ENCODE measurements at regions not wholly inside any gene's neighbourhood (a gene's known extent, or its start where the extent isn't known, plus 50 kb on each side); places are given as distances from the start of the nearest gene placed in this dataset.

GRCh38 chr1:239718571-239718970 is 332.2 kb downstream of the CHRM3 start:
- Histone ChIP-seq H3K9me3 (ENCODE audit: control insufficient read depth, low read length) (no peaks in the 10 kb centered on the region), H3K27ac (ENCODE audit: insufficient read depth, low read depth, low read length, poor library complexity, severe bottlenecking) (no peak overlapping the region), H3K36me3 (ENCODE audit: control insufficient read depth, insufficient read depth, low read length) (no peaks in the 10 kb centered on the region), H3K27me3 (ENCODE audit: control insufficient read depth, insufficient read depth, low read length, poor library complexity, severe bottlenecking) (no peaks in the 10 kb centered on the region), H3K4me3 (ENCODE audit: insufficient read depth, low read depth, low read length) (no peak overlapping the region), H3K4me1 (ENCODE audit: control insufficient read depth, insufficient read depth, low read length) (no peaks in the 10 kb centered on the region)
- 93 to 100% methylated on average over 1 of the region's 1 CpG for WGBS, 2 experiments

- no peak overlapping the region for H3K27ac ChIP-seq (ENCODE audit: insufficient read depth, low read depth, low read length, poor library complexity, severe bottlenecking)
- no peaks in the 10 kb centered on the region for H3K9me3 ChIP-seq (ENCODE audit: control insufficient read depth, low read length)
- no peak overlapping the region for H3K4me3 ChIP-seq (ENCODE audit: insufficient read depth, low read depth, low read length)
- 95 to 97% methylated on average over 6 of the region's 6 CpGs for WGBS, 2 experiments
- no peaks in the 10 kb centered on the region for H3K27me3 ChIP-seq (ENCODE audit: control insufficient read depth, insufficient read depth, low read length, poor library complexity, severe bottlenecking)
- no peaks in the 10 kb centered on the region for H3K4me1 ChIP-seq (ENCODE audit: control insufficient read depth, insufficient read depth, low read length)
- no peaks in the 10 kb centered on the region for H3K36me3 ChIP-seq (ENCODE audit: control insufficient read depth, insufficient read depth, low read length)
These were observed 332.7 kb downstream of the CHRM3 start for GRCh38 chr1:239718997-239719628.

GRCh38 chr1:239719642-239720258 is 333.4 kb downstream of the CHRM3 start:
- H3K27ac ChIP-seq (ENCODE audit: insufficient read depth, low read depth, low read length, poor library complexity, severe bottlenecking): no peak overlapping the region
- no peaks in the 10 kb centered on the region for H3K4me1 ChIP-seq (ENCODE audit: control insufficient read depth, insufficient read depth, low read length)
- no peak overlapping the region for H3K4me3 ChIP-seq (ENCODE audit: insufficient read depth, low read depth, low read length)
- H3K27me3 ChIP-seq (ENCODE audit: control insufficient read depth, insufficient read depth, low read length, poor library complexity, severe bottlenecking): no peaks in the 10 kb centered on the region
- no peaks in the 10 kb centered on the region for H3K36me3 ChIP-seq (ENCODE audit: control insufficient read depth, insufficient read depth, low read length)
- 93 to 97% methylated on average over 11 of the region's 11 CpGs for WGBS, 2 experiments
- H3K9me3 ChIP-seq (ENCODE audit: control insufficient read depth, low read length): no peaks in the 10 kb centered on the region

- H3K36me3 ChIP-seq (ENCODE audit: control insufficient read depth, insufficient read depth, low read length): no peaks in the 10 kb centered on the region
- no peaks in the 10 kb centered on the region for H3K27me3 ChIP-seq (ENCODE audit: control insufficient read depth, insufficient read depth, low read length, poor library complexity, severe bottlenecking)
- 94 to 95% methylated on average over 1 of the region's 1 CpG for WGBS, 2 experiments
- H3K27ac ChIP-seq (ENCODE audit: insufficient read depth, low read depth, low read length, poor library complexity, severe bottlenecking): no peak overlapping the region
- H3K9me3 ChIP-seq (ENCODE audit: control insufficient read depth, low read length): no peaks in the 10 kb centered on the region
- no peak overlapping the region for H3K4me3 ChIP-seq (ENCODE audit: insufficient read depth, low read depth, low read length)
- H3K4me1 ChIP-seq (ENCODE audit: control insufficient read depth, insufficient read depth, low read length): no peaks in the 10 kb centered on the region
These were observed 335.7 kb downstream of the CHRM3 start for GRCh38 chr1:239722035-239722434.

GRCh38 chr1:239723776-239724367 is 337.5 kb downstream of the CHRM3 start:
- 91 to 93% methylated on average over 2 of the region's 2 CpGs for WGBS, 2 experiments
- Histone ChIP-seq H3K4me1 (ENCODE audit: control insufficient read depth, insufficient read depth, low read length) (no peaks in the 10 kb centered on the region), H3K27ac (ENCODE audit: insufficient read depth, low read depth, low read length, poor library complexity, severe bottlenecking) (no peak overlapping the region), H3K9me3 (ENCODE audit: control insufficient read depth, low read length) (no peaks in the 10 kb centered on the region), H3K27me3 (ENCODE audit: control insufficient read depth, insufficient read depth, low read length, poor library complexity, severe bottlenecking) (no peaks in the 10 kb centered on the region), H3K36me3 (ENCODE audit: control insufficient read depth, insufficient read depth, low read length) (no peaks in the 10 kb centered on the region), H3K4me3 (ENCODE audit: insufficient read depth, low read depth, low read length) (no peak overlapping the region)

GRCh38 chr1:239725371-239725770 is 339.0 kb downstream of the CHRM3 start:
- WGBS, 2 experiments: 92 to 95% methylated on average over 4 of the region's 6 CpGs
- Histone ChIP-seq H3K9me3 (ENCODE audit: control insufficient read depth, low read length) (no peaks in the 10 kb centered on the region), H3K27me3 (ENCODE audit: control insufficient read depth, insufficient read depth, low read length, poor library complexity, severe bottlenecking) (no peaks in the 10 kb centered on the region), H3K4me3 (ENCODE audit: insufficient read depth, low read depth, low read length) (no peak overlapping the region), H3K4me1 (ENCODE audit: control insufficient read depth, insufficient read depth, low read length) (no peaks in the 10 kb centered on the region), H3K36me3 (ENCODE audit: control insufficient read depth, insufficient read depth, low read length) (no peaks in the 10 kb centered on the region), H3K27ac (ENCODE audit: insufficient read depth, low read depth, low read length, poor library complexity, severe bottlenecking) (no peak overlapping the region)

GRCh38 chr1:239725933-239726332 is 339.6 kb downstream of the CHRM3 start:
- no peaks in the 10 kb centered on the region for H3K4me1 ChIP-seq (ENCODE audit: control insufficient read depth, insufficient read depth, low read length)
- no peaks in the 10 kb centered on the region for H3K36me3 ChIP-seq (ENCODE audit: control insufficient read depth, insufficient read depth, low read length)
- no peak overlapping the region for H3K4me3 ChIP-seq (ENCODE audit: insufficient read depth, low read depth, low read length)
- no peaks in the 10 kb centered on the region for H3K27me3 ChIP-seq (ENCODE audit: control insufficient read depth, insufficient read depth, low read length, poor library complexity, severe bottlenecking)
- WGBS, 2 experiments: 97 to 100% methylated on average over 3 to 4 of the region's 5 CpGs
- H3K9me3 ChIP-seq (ENCODE audit: control insufficient read depth, low read length): no peaks in the 10 kb centered on the region
- H3K27ac ChIP-seq (ENCODE audit: insufficient read depth, low read depth, low read length, poor library complexity, severe bottlenecking): no peak overlapping the region

- no peak overlapping the region for H3K27ac ChIP-seq (ENCODE audit: insufficient read depth, low read depth, low read length, poor library complexity, severe bottlenecking)
- H3K27me3 ChIP-seq (ENCODE audit: control insufficient read depth, insufficient read depth, low read length, poor library complexity, severe bottlenecking): no peaks in the 10 kb centered on the region
- H3K36me3 ChIP-seq (ENCODE audit: control insufficient read depth, insufficient read depth, low read length): no peaks in the 10 kb centered on the region
- WGBS, 2 experiments: 89 to 90% methylated on average over 2 of the region's 2 CpGs
- no peak overlapping the region for H3K4me3 ChIP-seq (ENCODE audit: insufficient read depth, low read depth, low read length)
- no peaks in the 10 kb centered on the region for H3K9me3 ChIP-seq (ENCODE audit: control insufficient read depth, low read length)
- no peaks in the 10 kb centered on the region for H3K4me1 ChIP-seq (ENCODE audit: control insufficient read depth, insufficient read depth, low read length)
These were observed 344.0 kb downstream of the CHRM3 start for GRCh38 chr1:239730378-239730777.

- 90 to 94% methylated on average over 5 of the region's 5 CpGs for WGBS, 2 experiments
- H3K4me1 ChIP-seq (ENCODE audit: control insufficient read depth, insufficient read depth, low read length): no peaks in the 10 kb centered on the region
- no peaks in the 10 kb centered on the region for H3K27me3 ChIP-seq (ENCODE audit: control insufficient read depth, insufficient read depth, low read length, poor library complexity, severe bottlenecking)
- H3K9me3 ChIP-seq (ENCODE audit: control insufficient read depth, low read length): no peaks in the 10 kb centered on the region
- no peaks in the 10 kb centered on the region for H3K36me3 ChIP-seq (ENCODE audit: control insufficient read depth, insufficient read depth, low read length)
- no peak overlapping the region for H3K27ac ChIP-seq (ENCODE audit: insufficient read depth, low read depth, low read length, poor library complexity, severe bottlenecking)
- no peak overlapping the region for H3K4me3 ChIP-seq (ENCODE audit: insufficient read depth, low read depth, low read length)
These were observed 344.8 kb downstream of the CHRM3 start for GRCh38 chr1:239731082-239731748.

- Histone ChIP-seq H3K4me3 (ENCODE audit: insufficient read depth, low read depth, low read length) (no peak overlapping the region), H3K27ac (ENCODE audit: insufficient read depth, low read depth, low read length, poor library complexity, severe bottlenecking) (no peak overlapping the region), H3K36me3 (ENCODE audit: control insufficient read depth, insufficient read depth, low read length) (no peaks in the 10 kb centered on the region), H3K9me3 (ENCODE audit: control insufficient read depth, low read length) (no peaks in the 10 kb centered on the region), H3K27me3 (ENCODE audit: control insufficient read depth, insufficient read depth, low read length, poor library complexity, severe bottlenecking) (no peaks in the 10 kb centered on the region), H3K4me1 (ENCODE audit: control insufficient read depth, insufficient read depth, low read length) (no peaks in the 10 kb centered on the region)
- 89 to 100% methylated on average over 2 of the region's 2 CpGs for WGBS, 2 experiments
These were observed 346.4 kb downstream of the CHRM3 start for GRCh38 chr1:239732770-239733169.
